ENCODE measurements at regions not wholly inside any gene's neighbourhood (a gene's known extent, or its start where the extent isn't known, plus 50 kb on each side); places are given as distances from the start of the nearest gene placed in this dataset.

- Histone ChIP-seq H3K27ac (ENCODE audit: low read length) (no peak overlapping the region), H3K4me3 (ENCODE audit: low read depth in 1 of 2, low read length in 2 of 2) (no peak overlapping the region), H3K4me1 (ENCODE audit: insufficient read depth, low read length) (no peaks in the 10 kb centered on the region), H4K20me1 (ENCODE audit: insufficient read depth, low read length) (no peaks in the 10 kb centered on the region), H2AFZ (ENCODE audit: low read depth, low read length) (no peak overlapping the region), H3K4me2 (ENCODE audit: insufficient read depth, low read length) (no peak overlapping the region), H3K9me3 (ENCODE audit: insufficient read depth, low read length, severe bottlenecking) (no peaks in the 10 kb centered on the region), H3K36me3 (ENCODE audit: insufficient read depth, low read length) (no peaks in the 10 kb centered on the region), H3K79me2 (ENCODE audit: insufficient read depth, low read length) (no peaks in the 10 kb centered on the region), H3K9ac (ENCODE audit: low read depth, low read length) (no peak overlapping the region), H3K27me3 (ENCODE audit: insufficient read depth, low read length, poor library complexity) (peaks cover 9% of the 10 kb centered on the region)
- no peak for TF ChIP-seq CTCF (IDR thresholded peaks at IDR 0.05; ENCODE audit: borderline replicate concordance, extremely low read depth, low read length, poor library complexity, severe bottlenecking)
- TF ChIP-seq EZH2 (IDR thresholded peaks at IDR 0.05; ENCODE audit: borderline replicate concordance, low read depth, low read length, severe bottlenecking): no peak
- no peak for ATAC-seq (ENCODE audit: insufficient read depth, low read depth)
- no peak for DNase-seq
Measured at GRCh38 chr2:234601213-234601612, 104.3 kb upstream of the ARL4C start.

GRCh38 chr2:234597576-234597861 is 100.6 kb upstream of the ARL4C start:
- Histone ChIP-seq H3K4me3 (ENCODE audit: low read depth in 1 of 2, low read length in 2 of 2) (no peak overlapping the region), H3K27me3 (ENCODE audit: insufficient read depth, low read length, poor library complexity) (peaks cover 22% of the 10 kb centered on the region), H2AFZ (ENCODE audit: low read depth, low read length) (no peak overlapping the region), H3K79me2 (ENCODE audit: insufficient read depth, low read length) (no peaks in the 10 kb centered on the region), H4K20me1 (ENCODE audit: insufficient read depth, low read length) (no peaks in the 10 kb centered on the region), H3K9ac (ENCODE audit: low read depth, low read length) (no peak overlapping the region), H3K4me2 (ENCODE audit: insufficient read depth, low read length) (no peak overlapping the region), H3K4me1 (ENCODE audit: insufficient read depth, low read length) (no peaks in the 10 kb centered on the region), H3K9me3 (ENCODE audit: insufficient read depth, low read length, severe bottlenecking) (no peaks in the 10 kb centered on the region), H3K36me3 (ENCODE audit: insufficient read depth, low read length) (no peaks in the 10 kb centered on the region), H3K27ac (ENCODE audit: low read length) (no peak overlapping the region)
- DNase-seq (no peak), ATAC-seq (ENCODE audit: insufficient read depth, low read depth) (no peak)
- TF ChIP-seq EZH2 (IDR thresholded peaks at IDR 0.05; ENCODE audit: borderline replicate concordance, low read depth, low read length, severe bottlenecking) (no peak), CTCF (IDR thresholded peaks at IDR 0.05; ENCODE audit: borderline replicate concordance, extremely low read depth, low read length, poor library complexity, severe bottlenecking) (no peak)

DNA sequence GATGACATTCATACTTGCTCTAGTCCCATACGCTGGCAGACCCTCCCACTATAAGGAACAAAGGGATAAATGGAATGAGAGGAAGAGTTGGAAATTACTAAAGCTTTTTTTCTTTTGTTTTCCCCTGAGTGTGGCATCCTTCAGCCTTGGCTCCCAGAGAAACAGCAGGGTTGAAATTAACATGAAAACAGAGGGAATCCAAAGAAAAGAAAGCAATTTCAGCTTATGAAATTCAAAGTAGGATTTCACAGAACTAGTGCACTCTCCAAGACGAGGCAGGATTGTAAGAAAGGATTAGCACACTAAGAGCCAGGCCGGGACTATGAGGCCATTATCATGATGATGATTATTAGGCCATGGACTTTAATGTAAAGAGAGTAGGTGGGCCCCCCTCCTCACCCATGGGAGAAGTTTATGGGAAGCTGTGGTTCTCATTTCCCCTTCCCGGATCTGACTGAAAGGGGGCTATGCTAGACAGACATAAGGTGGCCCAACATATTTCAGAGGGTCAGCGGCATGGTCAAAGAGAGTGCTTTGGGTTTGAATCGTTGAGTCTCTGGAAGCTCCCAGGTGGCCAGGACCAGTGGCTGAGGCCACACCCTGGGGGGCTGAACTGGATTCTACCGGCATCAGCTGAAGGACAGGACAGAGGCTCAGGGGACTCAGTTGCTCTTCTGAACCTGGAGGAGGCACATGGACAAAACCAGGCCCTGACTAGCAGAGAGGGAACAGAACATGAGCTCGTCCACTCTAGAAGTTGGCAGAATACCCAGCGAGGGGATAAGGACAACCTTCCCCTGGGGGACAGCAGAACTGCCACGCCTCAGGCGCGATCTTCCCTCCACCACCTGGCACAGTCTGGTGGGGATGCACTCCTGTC is 100.1 kb upstream of the ARL4C start:
- H4K20me1 ChIP-seq (ENCODE audit: insufficient read depth, low read length): no peaks in the 10 kb centered on the region
- TF ChIP-seq CTCF (IDR thresholded peaks at IDR 0.05; ENCODE audit: borderline replicate concordance, extremely low read depth, low read length, poor library complexity, severe bottlenecking): no peak
- TF ChIP-seq EZH2 (IDR thresholded peaks at IDR 0.05; ENCODE audit: borderline replicate concordance, low read depth, low read length, severe bottlenecking): no peak
- H3K27me3 ChIP-seq (ENCODE audit: insufficient read depth, low read length, poor library complexity): peaks cover 26% of the 10 kb centered on the region
- DNase-seq: no peak
- H3K4me1 ChIP-seq (ENCODE audit: insufficient read depth, low read length): no peaks in the 10 kb centered on the region
- no peak overlapping the region for H3K4me3 ChIP-seq (ENCODE audit: low read depth in 1 of 2, low read length in 2 of 2)
- H3K79me2 ChIP-seq (ENCODE audit: insufficient read depth, low read length): no peaks in the 10 kb centered on the region
- H3K9me3 ChIP-seq (ENCODE audit: insufficient read depth, low read length, severe bottlenecking): no peaks in the 10 kb centered on the region
- H3K9ac ChIP-seq (ENCODE audit: low read depth, low read length): no peak overlapping the region
- no peak for ATAC-seq (ENCODE audit: insufficient read depth, low read depth)
- no peak overlapping the region for H2AFZ ChIP-seq (ENCODE audit: low read depth, low read length)
- no peaks in the 10 kb centered on the region for H3K36me3 ChIP-seq (ENCODE audit: insufficient read depth, low read length)
- H3K27ac ChIP-seq (ENCODE audit: low read length): no peak overlapping the region
- no peak overlapping the region for H3K4me2 ChIP-seq (ENCODE audit: insufficient read depth, low read length)

Measured in DND-41 (cell line).